ENCODE measurements at regions not wholly inside any gene's neighbourhood (a gene's known extent, or its start where the extent isn't known, plus 50 kb on each side); places are given as distances from the start of the nearest gene placed in this dataset.
"Not testable (repeated sequence)": the region's sequence is repeated elsewhere in the genome, so short reads cannot be mapped to it uniquely, and the experiment has no call there.

DNA sequence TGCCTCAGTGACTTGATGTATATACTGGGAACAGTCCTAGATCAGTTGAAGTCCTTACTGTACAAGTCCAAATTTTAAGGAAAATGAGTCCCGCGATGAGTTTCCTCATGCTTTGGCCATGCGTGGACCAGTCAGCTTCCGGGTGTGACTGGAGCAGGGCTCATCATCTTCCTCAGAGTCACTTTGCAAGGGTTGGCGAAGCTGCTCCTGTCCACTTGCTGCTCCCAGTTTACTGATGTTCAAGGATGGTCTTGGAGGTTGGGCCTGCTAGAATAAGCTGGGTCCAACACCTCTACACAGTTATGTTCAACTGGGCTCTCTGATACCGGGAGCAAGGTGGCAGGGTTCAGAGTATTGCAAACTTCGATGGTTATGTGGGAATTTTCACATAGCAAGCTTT, 66.2 kb upstream of the PRMT8 start:
- DNase-seq, result not testable (repeated sequence)

DNA sequence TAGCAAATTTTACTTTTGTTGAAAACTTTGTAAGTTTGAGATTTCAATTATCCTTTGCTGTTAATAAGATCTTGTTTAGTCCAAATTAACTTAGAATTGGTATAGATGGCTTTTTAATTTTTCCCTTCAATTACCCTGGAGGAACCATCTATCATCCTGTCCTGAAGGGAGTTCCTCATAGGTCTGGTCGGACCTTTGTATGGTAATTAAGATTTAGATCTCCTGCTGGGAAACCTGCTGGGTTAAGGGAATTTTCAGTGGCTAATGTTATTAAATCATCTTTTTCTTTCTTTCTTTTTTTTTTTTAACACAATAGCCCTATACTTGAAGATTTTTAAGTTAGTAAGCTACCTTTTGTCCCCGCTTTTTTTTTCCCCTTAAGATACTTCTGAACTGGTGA, 63.0 kb upstream of the PRMT8 start:
- DNase-seq, result no peak

DNA sequence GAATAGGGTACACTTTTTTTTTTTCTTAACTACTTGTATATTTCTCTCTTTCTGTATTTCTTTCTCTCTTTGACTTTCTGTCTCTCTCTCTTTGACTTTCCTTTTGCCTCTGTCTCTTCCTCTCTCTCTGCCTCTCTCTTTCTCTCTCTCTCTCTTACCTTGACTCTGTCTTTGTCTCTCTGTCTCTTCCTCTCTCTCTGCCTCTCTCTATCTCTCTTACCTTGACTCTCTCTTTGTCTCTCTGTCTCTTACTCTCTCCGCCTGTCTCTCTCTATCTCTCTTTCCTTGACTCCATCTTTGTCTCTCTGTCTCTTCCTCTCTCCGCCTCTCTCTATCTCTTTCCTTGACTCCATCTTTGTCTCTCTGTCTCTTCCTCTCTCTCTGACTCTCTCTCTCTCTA, 62.4 kb upstream of the PRMT8 start:
- DNase-seq, result no peak

DNA sequence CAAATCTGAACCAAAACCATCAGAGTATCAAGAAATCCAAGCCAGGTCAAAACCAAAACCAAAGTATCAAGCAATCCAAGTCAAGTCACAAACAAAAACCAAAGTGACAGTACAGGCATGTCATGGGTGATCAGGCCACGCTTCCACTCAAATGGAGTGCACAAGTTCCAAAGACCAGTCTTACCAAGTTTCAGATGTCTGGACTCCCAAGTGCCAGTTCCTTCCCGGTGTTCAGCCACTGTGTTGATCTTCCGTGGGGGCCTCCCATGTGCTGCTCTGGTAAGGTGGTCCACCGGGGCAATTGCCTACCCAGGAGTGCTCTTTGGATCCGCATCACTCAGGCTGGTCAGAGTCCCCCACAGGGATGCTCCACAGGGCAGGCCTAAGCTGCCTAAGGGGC, 61.5 kb upstream of the PRMT8 start:
- not testable (repeated sequence) for DNase-seq

DNA sequence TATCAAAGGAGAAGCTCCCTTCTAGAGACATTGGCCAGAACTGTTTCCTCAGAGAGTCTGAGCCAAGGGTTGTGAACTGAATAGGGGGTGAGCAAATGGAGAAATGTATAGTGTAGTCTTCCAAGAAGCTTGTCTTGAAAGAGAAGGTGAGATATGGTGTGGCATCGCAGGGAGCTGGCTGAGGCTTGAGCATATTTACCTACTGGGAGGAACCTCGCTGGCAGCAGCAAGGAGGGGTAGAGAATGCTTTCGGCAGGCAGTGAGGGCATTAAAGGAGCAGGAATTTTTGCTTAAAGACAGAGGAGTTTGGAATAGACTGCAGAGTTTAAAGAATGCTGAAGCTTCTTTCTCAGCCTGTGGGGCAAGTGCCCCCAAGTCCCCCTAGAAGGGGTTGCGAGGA, 59.3 kb upstream of the PRMT8 start:
- no peak for DNase-seq

DNA sequence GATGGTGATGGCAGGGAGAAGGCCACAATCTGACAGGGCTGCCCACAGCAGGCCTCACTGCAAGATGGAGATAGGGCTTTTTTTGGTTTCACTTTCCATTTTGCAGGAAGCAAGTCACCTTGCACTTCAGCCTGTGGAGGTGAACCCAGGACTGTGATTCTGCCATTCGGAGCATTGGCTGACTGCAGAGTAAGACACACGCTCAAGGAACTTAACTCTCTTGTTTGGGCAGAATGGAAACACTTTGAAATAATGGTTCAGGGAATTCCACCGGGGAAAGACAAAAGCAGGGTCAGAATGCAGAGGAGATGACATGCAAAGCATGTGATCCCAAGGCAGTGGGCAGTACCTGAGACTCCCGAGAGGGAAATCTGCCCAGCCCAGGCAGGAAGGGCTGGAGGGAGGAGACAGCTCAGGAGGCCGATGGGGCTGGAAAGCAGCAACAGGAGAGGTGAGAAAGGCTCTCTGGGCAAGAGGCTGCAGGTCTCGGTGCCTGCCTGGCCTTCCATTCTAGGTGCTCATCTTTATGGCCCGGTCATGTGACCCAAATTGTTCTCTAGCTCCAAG, 58.7 kb upstream of the PRMT8 start:
- DNase-seq, result no peak

DNA sequence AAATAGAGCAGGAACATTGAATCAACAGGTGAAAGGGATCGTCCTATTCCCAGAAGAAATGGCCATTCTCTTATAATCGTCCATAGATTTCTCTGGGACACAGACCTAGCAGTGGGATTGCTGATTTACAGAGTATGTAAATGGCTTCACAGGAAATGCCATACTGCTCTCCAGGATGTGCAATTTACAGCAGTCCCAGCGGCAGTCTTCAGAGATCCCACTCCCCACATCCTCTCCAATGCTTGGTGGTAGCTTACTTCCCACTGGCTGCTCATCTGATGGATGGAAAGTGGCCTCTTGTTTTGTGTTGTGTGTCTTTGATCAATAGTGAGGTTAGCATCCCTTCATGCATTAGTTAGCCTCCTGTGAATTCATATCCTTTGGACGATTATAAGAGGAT, 58.1 kb upstream of the PRMT8 start:
- DNase-seq, result no peak

DNA sequence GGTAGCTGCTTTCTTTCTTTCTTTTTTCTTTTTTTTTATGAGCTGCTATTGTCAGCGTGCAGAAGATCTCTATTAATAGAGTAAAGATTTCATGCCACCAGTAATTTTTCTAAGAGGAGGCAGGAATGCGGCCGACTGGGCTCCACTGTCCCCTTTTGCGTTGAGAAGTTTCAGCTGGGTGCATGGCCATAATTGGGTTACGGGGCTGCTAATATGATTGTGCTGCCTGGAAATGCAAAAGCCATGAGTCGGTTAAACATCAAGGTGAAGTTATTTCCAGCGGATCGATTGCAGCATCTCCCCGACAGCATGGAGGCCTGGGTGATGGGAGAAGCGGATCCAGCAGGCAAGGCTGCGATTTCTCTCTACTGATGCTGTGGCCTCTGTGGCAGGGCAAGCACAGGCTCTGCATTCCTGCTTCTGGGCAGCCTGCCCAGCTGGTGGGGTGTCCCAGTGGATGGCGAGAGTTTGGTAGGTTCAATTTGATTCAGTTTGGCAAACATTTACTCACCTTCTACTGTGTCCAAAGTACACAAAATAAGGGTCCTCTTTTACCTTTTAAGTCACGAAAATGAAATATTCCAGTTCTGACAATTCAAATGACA, 54.4 kb upstream of the PRMT8 start:
- DNase-seq, result no peak

DNA sequence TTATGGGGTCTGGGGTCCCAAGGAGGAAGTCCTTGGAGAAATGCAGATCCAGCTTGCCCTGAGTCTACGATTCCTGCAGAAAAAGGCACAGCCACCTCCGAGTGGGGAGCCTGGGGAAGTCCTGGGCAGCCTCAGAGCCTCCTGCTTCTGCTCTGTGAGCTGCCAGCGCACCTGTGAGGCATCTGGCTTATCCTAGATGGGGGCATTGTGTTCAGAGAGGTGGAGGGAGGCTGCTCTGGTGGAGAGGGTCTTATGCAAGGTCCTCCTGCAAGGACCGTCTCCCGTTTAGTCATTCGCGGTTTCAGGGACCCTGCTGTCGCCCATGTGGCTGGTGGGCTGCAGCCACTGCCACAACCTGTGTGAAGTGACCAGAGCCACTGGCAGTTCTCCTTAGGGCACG, 53.0 kb upstream of the PRMT8 start:
- DNase-seq, result no peak

DNA sequence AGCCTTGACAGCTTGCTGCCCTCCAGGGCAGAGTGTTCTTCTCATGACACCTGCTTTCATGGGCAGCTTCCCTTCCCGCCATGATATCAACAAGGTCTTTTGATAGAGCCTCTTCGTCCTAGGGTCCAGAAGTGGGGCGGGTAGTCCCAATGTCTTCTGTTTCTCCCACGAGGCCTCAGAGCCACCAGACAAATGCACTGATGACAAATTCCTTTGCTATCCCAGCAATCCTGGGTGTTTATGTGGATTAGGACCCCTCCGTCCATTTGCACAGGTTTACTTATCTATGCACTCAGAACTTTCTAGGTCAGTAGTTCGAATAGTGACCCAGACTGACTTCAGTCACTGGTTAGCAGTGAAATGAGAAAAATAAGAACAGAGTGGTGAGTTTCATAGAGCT, 52.6 kb upstream of the PRMT8 start:
- DNase-seq, result no peak
